Stimulated activated CD8-positive, alpha-beta memory T cell treated with anti-CD3 and anti-CD28 coated beads, Interleukin-15, amount 100 ng/mL, for 48 hours (primary cell): ENCODE measurements at regions not wholly inside any gene's neighbourhood (a gene's known extent, or its start where the extent isn't known, plus 50 kb on each side); places are given as distances from the start of the nearest gene placed in this dataset.
"Not testable (repeated sequence)": the region's sequence is repeated elsewhere in the genome, so short reads cannot be mapped to it uniquely, and the experiment has no call there.

Experiments
- DNase-seq, 2 donors: peaks; one replicate each; pipeline ENCODE4 v3.0.0-alpha.2; 2020; ENCODE audit warnings: low read depth in 2 of 2

GRCh38 chr9:105975886-105976645, 281.7 kb downstream of the TMEM38B start:
- no peak for DNase-seq

GRCh38 chr9:105978336-105978735, 284.0 kb downstream of the TMEM38B start:
- DNase-seq: no peak

- DNase-seq: no peak
These were observed 284.5 kb downstream of the TMEM38B start for GRCh38 chr9:105978826-105979225.

GRCh38 chr9:105979290-105979689, 284.9 kb downstream of the TMEM38B start:
- DNase-seq: no peak

GRCh38 chr9:105984714-105985113, 290.4 kb downstream of the TMEM38B start:
- no peak for DNase-seq

GRCh38 chr9:105993116-105993854, 298.9 kb downstream of the TMEM38B start:
- DNase-seq: no peak

GRCh38 chr9:105993921-105994715, 299.8 kb downstream of the TMEM38B start:
- no peak for DNase-seq

GRCh38 chr9:105994970-105995369, 300.6 kb downstream of the TMEM38B start:
- no peak for DNase-seq

GRCh38 chr9:106017198-106017740, 322.9 kb downstream of the TMEM38B start:
- DNase-seq: no peak

- no peak for DNase-seq
These were observed 324.8 kb downstream of the TMEM38B start for GRCh38 chr9:106019039-106019680.

GRCh38 chr9:106019702-106020101, 325.4 kb downstream of the TMEM38B start:
- no peak for DNase-seq

- DNase-seq: no peak
These were observed 325.8 kb downstream of the TMEM38B start for GRCh38 chr9:106020186-106020585.

GRCh38 chr9:106023455-106023854, 329.1 kb downstream of the TMEM38B start:
- no peak for DNase-seq

GRCh38 chr9:106025453-106025852, 331.1 kb downstream of the TMEM38B start:
- no peak for DNase-seq

- not testable (repeated sequence) for DNase-seq
These were observed 335.8 kb downstream of the TMEM38B start for GRCh38 chr9:106030146-106030545.

GRCh38 chr9:106032978-106033377, 338.6 kb downstream of the TMEM38B start:
- DNase-seq: no peak

GRCh38 chr9:106035806-106036205, 341.5 kb downstream of the TMEM38B start:
- DNase-seq: no peak

GRCh38 chr9:106038266-106039001, 344.1 kb downstream of the TMEM38B start:
- no peak for DNase-seq

- DNase-seq: no peak
These were observed 345.0 kb downstream of the TMEM38B start for GRCh38 chr9:106039151-106039935.

- DNase-seq: not testable (repeated sequence)
These were observed 347.6 kb downstream of the TMEM38B start for GRCh38 chr9:106041920-106042319.
